Calu3 (cell line): ENCODE measurements at regions not wholly inside any gene's neighbourhood (a gene's known extent, or its start where the extent isn't known, plus 50 kb on each side); places are given as distances from the start of the nearest gene placed in this dataset.

Source experiments
- BruUV-seq: library from RNA; stranded (reverse); fragments of 400-500 nt; replicated peaks from 2 replicates; lab custom pipeline; 2021; lab: Mats Ljungman, UMichigan
- CTCF ChIA-PET: fragments of 300-600 bp; sonication (Branson Sonifier 250); formaldehyde crosslinking; loops from one replicate; lab custom pipeline; 2022; ENCODE audit warnings: antibody characterized with exemption; lab: Charles Lee
- DNase-seq: peaks from one replicate; pipeline ENCODE4 v3.0.0; 2022
- H3K27ac Mint-ChIP-seq: one replicate; pipeline ENCODE4 v1.8.0; 2022; ENCODE audit warnings: mixed read lengths; ENCODE audit not compliant: unreplicated experiment
- H3K27me3 Mint-ChIP-seq: one replicate; pipeline ENCODE4 v1.8.0; 2022; ENCODE audit warnings: mixed read lengths; ENCODE audit not compliant: unreplicated experiment
- H3K36me3 Mint-ChIP-seq: one replicate; pipeline ENCODE4 v1.8.0; 2022; ENCODE audit warnings: mild to moderate bottlenecking, moderate library complexity, mixed read lengths; ENCODE audit not compliant: insufficient read depth, unreplicated experiment
- H3K4me1 Mint-ChIP-seq: one replicate; pipeline ENCODE4 v1.8.0; 2022; ENCODE audit warnings: mild to moderate bottlenecking, low read depth, mixed read lengths; ENCODE audit not compliant: unreplicated experiment
- H3K4me3 Mint-ChIP-seq: one replicate; pipeline ENCODE4 v1.8.0; 2022; ENCODE audit warnings: mild to moderate bottlenecking, low read depth, moderate library complexity, mixed read lengths; ENCODE audit not compliant: unreplicated experiment
- H3K9me3 Mint-ChIP-seq: one replicate; pipeline ENCODE4 v1.8.0; 2022; ENCODE audit warnings: low read depth, mixed read lengths; ENCODE audit not compliant: unreplicated experiment
- CTCF ChIP-seq: fragments of 200-600 bp; IDR thresholded peaks from one replicate; pipeline ENCODE4 v1.8.0; 2022; ENCODE audit warnings: antibody characterized with exemption; ENCODE audit not compliant: unreplicated experiment
- intact Hi-C: fragments of 100-400 bp; cut with micrococcal nuclease; formaldehyde crosslinking; loops from one replicate; pipeline ENCODE4 v1.10.0; 2022; ENCODE audit not compliant: unreplicated experiment

- TF ChIP-seq CTCF: no peak
- CTCF ChIA-PET: no interaction called here
- intact Hi-C loops: no loop called here
- Mint-ChIP-seq H3K27me3 (peaks cover 18% of the 10 kb centered on the region), H3K27ac (no peak overlapping the region), H3K9me3 (peaks cover 7% of the 10 kb centered on the region), H3K4me1 (no peaks in the 10 kb centered on the region), H3K36me3 (no peaks in the 10 kb centered on the region), H3K4me3 (no peak overlapping the region)
- BruUV-seq: no TSS peak
- DNase-seq: no peak
These were observed 287.7 kb upstream of the RTL1 start for GRCh38 chr14:101191101-101191720.

- no peaks in the 10 kb centered on the region for H3K36me3 Mint-ChIP-seq
- BruUV-seq: no TSS peak
- DNase-seq: no peak
- no peak overlapping the region for H3K27ac Mint-ChIP-seq
- no peak for TF ChIP-seq CTCF
- intact Hi-C loops: no loop called here
- CTCF ChIA-PET: no interaction called here
- H3K9me3 Mint-ChIP-seq: peaks cover 7% of the 10 kb centered on the region
- H3K4me3 Mint-ChIP-seq: no peak overlapping the region
- peaks cover 18% of the 10 kb centered on the region for H3K27me3 Mint-ChIP-seq
- no peaks in the 10 kb centered on the region for H3K4me1 Mint-ChIP-seq
These were observed 288.5 kb upstream of the RTL1 start for GRCh38 chr14:101191721-101192660.

GRCh38 chr14:101192661-101193000 lies 289.1 kb upstream of the RTL1 start:
- CTCF ChIA-PET: no interaction called here
- H3K36me3 Mint-ChIP-seq: no peaks in the 10 kb centered on the region
- intact Hi-C loops: no loop called here
- TF ChIP-seq CTCF: no peak
- no peaks in the 10 kb centered on the region for H3K4me1 Mint-ChIP-seq
- H3K27me3 Mint-ChIP-seq: peaks cover 18% of the 10 kb centered on the region
- H3K4me3 Mint-ChIP-seq: no peak overlapping the region
- no TSS peak for BruUV-seq
- H3K27ac Mint-ChIP-seq: no peak overlapping the region
- peaks cover 7% of the 10 kb centered on the region for H3K9me3 Mint-ChIP-seq
- DNase-seq: no peak

GRCh38 chr14:101193106-101193844 lies 289.8 kb upstream of the RTL1 start:
- no peak for DNase-seq
- no TSS peak for BruUV-seq
- no peak overlapping the region for H3K27ac Mint-ChIP-seq
- no peaks in the 10 kb centered on the region for H3K4me1 Mint-ChIP-seq
- CTCF ChIA-PET: interaction anchor here (0.6 kb wide), 1 partner anchor 91 kb away, joined by 5 read pairs; no protein-coding TSS in a partner anchor
- no peak overlapping the region for H3K4me3 Mint-ChIP-seq
- peaks cover 18% of the 10 kb centered on the region for H3K27me3 Mint-ChIP-seq
- no peak for TF ChIP-seq CTCF
- H3K36me3 Mint-ChIP-seq: no peaks in the 10 kb centered on the region
- intact Hi-C loops: no loop called here
- peaks cover 7% of the 10 kb centered on the region for H3K9me3 Mint-ChIP-seq
